ENCODE measurements at regions not wholly inside any gene's neighbourhood (a gene's known extent, or its start where the extent isn't known, plus 50 kb on each side); places are given as distances from the start of the nearest gene placed in this dataset.

- DNase-seq = no peak
These were observed 241.2 kb upstream of the HS6ST1 start for GRCh38 chr2:128559533-128560515.

- no peak for DNase-seq
These were observed 242.1 kb upstream of the HS6ST1 start for GRCh38 chr2:128560718-128561117.

GRCh38 chr2:128562471-128563347 is 244.0 kb upstream of the HS6ST1 start:
- no peak for DNase-seq

- DNase-seq = peak; percentile 55
These were observed 244.7 kb upstream of the HS6ST1 start for GRCh38 chr2:128563348-128563687.

GRCh38 chr2:128564131-128564530 is 245.5 kb upstream of the HS6ST1 start:
- DNase-seq = no peak

GRCh38 chr2:128564551-128564950 is 245.9 kb upstream of the HS6ST1 start:
- no peak for DNase-seq

- DNase-seq = no peak
These were observed 246.8 kb upstream of the HS6ST1 start for GRCh38 chr2:128565441-128565840.

- DNase-seq = no peak
These were observed 248.0 kb upstream of the HS6ST1 start for GRCh38 chr2:128566671-128567070.

GRCh38 chr2:128568106-128568505 is 249.4 kb upstream of the HS6ST1 start:
- DNase-seq = no peak

GRCh38 chr2:128573116-128573515 is 254.4 kb upstream of the HS6ST1 start:
- no peak for DNase-seq

- no peak for DNase-seq
These were observed 254.9 kb upstream of the HS6ST1 start for GRCh38 chr2:128573531-128573930.

GRCh38 chr2:128577141-128577930 is 258.7 kb upstream of the HS6ST1 start:
- peak; percentile 32 for DNase-seq

- no peak for DNase-seq
These were observed 260.0 kb upstream of the HS6ST1 start for GRCh38 chr2:128578406-128579390.

GRCh38 chr2:128579825-128580224 is 261.2 kb upstream of the HS6ST1 start:
- no peak for DNase-seq

- no peak for DNase-seq
These were observed 262.6 kb upstream of the HS6ST1 start for GRCh38 chr2:128580988-128581848.

GRCh38 chr2:128581849-128582244 is 263.2 kb upstream of the HS6ST1 start:
- no peak for DNase-seq

- no peak for DNase-seq
These were observed 265.7 kb upstream of the HS6ST1 start for GRCh38 chr2:128584296-128584890.

GRCh38 chr2:128585706-128586105 is 267.0 kb upstream of the HS6ST1 start:
- DNase-seq = no peak

GRCh38 chr2:128589681-128590080 is 271.0 kb upstream of the HS6ST1 start:
- DNase-seq = no peak
